Activated T-cell treated with anti-CD3 and anti-CD28 coated beads for 1 hour (primary cell): ENCODE measurements at regions not wholly inside any gene's neighbourhood (a gene's known extent, or its start where the extent isn't known, plus 50 kb on each side); places are given as distances from the start of the nearest gene placed in this dataset.

ENCODE experiments used
- DNase-seq: peaks from one replicate; pipeline ENCODE4 v3.0.0-alpha.2; 2020; ENCODE audit warnings: low read depth

GRCh38 chr9:99713838-99714306 lies 107.8 kb upstream of the NR4A3 start:
- no peak for DNase-seq

- no peak for DNase-seq
These were observed 103.1 kb upstream of the NR4A3 start for GRCh38 chr9:99718631-99719030.

DNA sequence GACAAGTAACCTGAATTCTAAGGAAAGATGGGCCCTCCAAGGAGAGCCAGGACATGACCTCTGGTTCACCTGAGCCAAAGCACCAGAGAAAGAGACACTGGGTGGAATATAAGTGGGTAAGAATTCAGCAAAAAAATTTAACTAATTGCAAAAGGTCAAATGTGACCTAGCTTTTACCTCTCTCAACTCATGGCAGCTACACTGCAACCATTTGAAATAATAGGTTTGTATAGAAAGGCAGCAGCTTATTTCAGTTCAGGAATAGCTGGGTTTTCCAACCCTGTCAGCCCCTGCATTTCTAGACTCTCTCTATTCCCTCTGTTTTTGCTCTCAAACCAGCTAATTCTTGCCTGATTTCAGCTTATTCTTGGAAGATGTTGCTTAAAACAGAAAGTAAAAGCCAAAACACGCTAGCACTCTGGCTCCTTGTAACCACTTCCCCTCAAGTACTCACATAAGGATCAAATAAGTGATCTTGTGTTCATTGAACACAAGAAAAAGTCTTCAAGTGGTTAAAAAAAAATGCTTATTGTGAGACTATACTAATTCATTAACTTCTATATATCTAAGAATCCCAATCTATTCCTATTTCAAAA lies 101.1 kb upstream of the NR4A3 start:
- DNase-seq: no peak

GRCh38 chr9:99721898-99722297 lies 99.8 kb upstream of the NR4A3 start:
- DNase-seq: no peak

DNA sequence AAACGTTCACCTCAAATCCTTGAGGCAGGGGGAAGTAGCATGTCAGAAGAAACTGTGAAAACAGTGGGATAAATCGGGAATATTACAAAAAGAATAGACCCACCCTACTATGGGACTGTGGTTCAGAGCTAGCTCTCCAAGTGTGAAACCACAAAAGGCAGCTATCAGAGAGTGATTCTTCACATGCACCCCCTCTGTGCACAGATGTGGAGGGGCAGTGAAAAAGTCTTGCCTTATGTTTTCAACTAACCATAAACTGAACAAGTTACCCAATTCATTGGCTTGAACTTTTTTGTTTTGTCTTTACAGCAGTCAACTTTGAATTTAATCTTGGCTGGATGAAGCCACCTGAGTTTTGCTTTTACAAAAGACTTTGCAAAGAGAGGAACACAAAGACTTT lies 98.8 kb upstream of the NR4A3 start:
- DNase-seq: no peak

GRCh38 chr9:99724640-99725039 lies 97.0 kb upstream of the NR4A3 start:
- no peak for DNase-seq

DNA sequence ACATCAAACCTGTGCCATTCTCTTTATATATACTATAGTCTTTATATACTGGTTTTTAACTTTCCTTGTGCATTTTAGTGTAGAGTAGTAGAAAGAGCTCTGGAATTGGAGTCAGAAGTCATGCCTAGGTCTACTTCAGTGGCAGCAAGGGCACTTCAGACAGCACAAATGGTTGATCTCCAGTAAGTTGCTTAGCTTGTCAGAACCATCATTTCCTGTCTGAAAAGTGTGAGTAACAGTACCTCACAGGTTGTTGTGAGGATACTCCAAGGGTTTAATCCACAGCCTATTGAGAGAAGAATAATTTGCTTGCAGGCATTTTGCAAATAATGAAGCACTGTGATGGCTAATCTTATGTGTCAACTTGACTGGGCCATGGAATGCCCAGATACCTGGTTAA lies 95.8 kb upstream of the NR4A3 start:
- DNase-seq: no peak

DNA sequence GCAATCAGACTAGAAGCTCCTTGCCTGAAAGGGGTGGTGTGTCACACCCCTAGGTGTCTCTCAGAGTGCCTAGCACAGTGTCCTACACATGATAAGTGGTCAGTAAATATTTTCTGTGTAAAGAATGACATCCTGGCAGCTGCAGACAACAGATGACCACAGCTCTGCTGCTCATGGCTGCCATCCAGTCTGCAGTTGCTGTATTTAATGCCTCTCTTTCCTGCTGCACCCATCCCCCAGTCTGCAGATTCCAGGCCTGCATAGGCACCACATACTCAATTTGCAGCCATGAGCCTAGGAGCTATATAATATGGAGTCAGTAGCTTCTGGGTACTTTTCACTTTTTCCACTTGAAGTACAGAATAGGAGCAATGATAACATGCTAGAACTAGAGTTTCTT lies 94.9 kb upstream of the NR4A3 start:
- no peak for DNase-seq

DNA sequence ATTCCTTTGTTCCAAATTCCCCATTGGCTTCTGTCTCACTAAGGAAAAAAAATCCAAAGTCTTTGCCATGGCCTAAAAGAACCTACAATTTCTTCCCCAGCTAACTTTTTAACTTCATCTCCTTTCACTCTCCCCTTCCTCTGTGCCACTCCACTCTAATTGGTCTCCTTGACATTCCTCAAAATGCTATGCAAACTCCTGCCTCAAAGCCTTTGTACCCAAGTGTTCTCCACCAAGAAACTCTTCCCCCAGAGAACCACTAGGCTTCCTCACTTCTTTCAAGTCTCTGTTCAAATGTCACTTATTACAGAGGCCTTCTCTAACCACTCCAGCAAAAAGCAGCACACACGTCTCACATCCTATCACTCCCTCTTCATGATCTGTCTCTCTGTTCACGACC lies 91.6 kb upstream of the NR4A3 start:
- DNase-seq: no peak

DNA sequence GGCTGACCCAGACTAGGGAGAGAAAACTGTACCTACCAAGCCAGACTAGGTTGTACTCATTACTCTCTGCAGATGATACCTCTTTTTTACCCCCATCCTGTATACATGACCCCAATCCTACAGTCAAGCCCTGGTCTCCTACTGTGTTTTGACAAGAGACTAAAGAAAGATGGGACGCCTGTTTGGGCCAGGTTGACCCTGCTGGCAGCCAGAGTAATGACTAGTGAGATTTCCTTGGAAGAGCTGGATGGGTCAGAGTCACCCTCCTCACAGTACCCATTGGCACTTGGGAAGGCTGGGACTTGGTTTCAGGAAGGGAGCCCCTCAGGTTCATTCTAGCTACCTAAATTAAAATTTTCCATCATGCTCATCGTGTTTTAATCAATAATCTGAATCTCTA lies 89.7 kb upstream of the NR4A3 start:
- DNase-seq: no peak

GRCh38 chr9:99732715-99733114 lies 89.0 kb upstream of the NR4A3 start:
- DNase-seq: no peak

GRCh38 chr9:99735041-99735440 lies 86.6 kb upstream of the NR4A3 start:
- no peak for DNase-seq

DNA sequence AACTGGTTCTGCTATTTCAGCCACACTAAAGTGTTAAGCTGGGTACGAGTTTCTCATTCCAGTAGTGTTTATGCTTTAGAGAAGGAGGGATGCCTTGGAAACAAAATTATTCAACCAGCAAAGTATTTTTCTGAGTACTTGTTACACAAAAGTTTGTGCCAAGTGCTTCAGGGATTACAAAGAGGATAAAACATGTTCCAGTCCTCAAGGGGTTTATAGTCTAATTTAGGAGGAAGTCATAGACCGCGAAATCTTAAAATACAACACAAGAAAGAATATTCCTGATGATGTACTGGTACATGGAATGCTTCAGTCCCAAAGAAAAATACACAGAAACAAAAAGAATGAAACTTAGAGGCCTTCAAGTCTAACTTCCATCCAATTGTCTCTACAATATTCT lies 85.4 kb upstream of the NR4A3 start:
- no peak for DNase-seq

DNA sequence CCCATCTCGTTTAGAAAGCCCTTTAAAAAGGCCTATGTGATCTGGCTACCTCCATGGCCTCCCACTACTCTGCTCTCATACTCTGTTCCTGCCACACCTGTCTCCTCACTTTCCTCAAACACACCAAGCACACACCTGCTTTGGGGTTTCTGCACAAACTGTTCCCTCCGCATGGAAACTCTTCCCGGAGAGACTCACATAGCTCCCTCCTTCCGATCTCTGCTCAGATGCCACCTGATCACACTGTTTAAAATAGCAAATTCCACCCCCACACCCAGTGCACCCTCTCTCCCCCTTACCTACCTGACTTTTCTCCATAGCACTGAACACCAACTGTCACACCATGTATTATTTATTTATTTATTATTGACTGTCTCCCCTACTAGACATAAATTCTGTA lies 84.0 kb upstream of the NR4A3 start:
- no peak for DNase-seq

DNA sequence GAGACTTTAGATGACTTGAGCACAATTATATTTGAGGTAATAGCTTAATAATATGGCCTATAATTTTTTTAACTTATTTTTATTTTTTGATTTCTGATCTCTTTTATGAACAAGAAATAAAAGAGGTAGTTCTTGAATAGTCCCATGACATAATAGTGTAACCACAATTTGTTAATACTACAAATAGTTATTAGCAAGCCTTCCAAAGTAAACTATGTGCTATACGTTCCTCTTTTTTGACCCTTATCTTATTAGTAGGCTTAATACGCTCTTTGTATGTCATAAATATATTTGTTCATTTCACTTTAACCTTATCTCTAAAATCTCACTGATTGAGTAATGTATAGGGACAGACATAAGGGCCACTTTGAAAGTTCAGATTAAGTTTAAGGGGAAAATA lies 78.7 kb upstream of the NR4A3 start:
- no peak for DNase-seq

GRCh38 chr9:99743455-99743854 lies 78.2 kb upstream of the NR4A3 start:
- DNase-seq: no peak

GRCh38 chr9:99744132-99744531 lies 77.6 kb upstream of the NR4A3 start:
- DNase-seq: no peak

DNA sequence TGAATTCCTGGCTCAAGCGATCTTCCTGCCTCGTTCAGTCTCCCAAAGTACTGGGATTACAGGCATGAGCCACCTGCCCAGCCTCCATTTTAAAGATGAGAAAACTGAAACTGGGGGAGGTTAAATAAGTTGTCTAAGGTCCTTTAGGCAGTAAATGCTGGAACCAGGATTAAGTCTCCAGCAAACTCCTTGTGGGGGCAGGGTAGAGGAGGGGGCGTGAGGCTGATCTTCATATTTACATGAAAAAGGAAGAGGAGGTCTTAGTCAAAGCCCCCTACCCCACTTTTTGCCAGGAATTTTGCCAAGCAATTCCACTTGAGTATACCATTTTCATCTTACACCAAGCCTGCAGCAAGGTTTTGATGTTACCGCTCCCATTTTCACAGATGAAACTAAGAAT lies 76.6 kb upstream of the NR4A3 start:
- no peak for DNase-seq

- no peak for DNase-seq
These were observed 75.3 kb upstream of the NR4A3 start for GRCh38 chr9:99746406-99746805.

DNA sequence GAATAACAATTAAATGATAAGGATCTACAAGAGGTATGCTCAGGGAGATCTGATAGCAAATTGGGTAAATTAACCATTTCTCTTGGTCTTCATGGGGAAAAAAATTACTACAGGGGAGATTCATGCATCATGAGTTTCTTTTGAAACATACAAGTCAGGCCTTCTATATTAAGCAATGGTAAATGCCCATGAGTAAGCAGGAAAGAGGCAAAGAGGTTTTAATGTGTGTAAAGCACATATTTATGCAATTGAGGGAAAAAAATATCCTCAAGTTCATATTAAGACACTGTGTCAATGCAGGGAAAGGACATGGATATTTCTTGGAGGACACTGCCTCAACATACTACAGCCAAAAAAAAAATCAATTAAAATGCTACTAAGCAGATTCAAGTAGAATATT lies 73.4 kb upstream of the NR4A3 start:
- no peak for DNase-seq

- no peak for DNase-seq
These were observed 73.0 kb upstream of the NR4A3 start for GRCh38 chr9:99748676-99749075.

GRCh38 chr9:99749641-99750040 lies 72.0 kb upstream of the NR4A3 start:
- DNase-seq: no peak

DNA sequence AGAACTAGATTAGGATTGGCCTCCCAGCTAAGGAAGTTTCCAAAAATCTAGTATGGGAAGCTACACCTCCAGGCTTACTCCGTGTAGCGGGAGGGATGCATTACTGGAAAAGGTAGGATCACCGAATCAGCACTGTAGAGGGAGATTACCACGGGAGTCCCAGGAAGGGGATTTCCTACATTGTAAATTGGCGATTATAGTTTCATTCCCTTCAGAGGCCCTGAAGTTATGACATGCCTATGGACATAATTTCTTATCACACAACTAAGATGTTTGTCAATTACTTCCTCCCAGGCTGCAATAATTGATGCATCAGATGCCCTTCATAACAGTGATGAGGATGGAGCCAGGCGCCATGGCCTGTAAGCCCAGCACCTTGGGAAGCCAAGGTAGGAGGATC lies 71.2 kb upstream of the NR4A3 start:
- DNase-seq: no peak

DNA sequence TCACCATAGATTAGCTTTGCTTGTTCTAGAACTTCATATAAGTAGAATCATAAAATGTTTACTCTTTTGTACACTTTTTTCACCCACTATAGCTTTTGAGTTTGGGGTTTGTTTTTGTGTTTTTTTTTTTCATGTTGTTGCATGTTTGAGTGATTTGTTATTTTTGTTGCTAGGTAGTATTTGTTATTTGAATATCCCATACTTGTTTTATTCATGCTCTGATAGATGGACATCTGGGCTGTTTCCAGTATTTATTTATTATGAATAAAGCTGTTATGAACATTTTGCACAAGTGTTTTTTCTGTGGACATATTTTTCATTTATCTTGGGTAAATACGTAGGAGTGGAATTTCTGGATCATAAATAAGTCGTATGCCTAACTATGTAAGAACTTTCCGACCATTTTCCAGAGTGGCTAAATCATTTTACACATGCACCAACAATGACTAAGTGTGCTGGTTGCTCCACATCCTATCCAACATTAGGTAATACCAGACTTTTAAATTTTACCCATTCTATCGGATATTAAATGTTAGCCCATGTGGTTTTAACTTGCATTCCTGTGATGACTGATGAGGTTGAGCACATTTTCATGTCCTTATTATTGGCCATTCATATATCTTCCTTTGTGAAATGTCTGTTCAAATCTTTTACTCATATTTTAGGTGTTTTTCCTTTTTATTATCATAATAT lies 69.1 kb upstream of the NR4A3 start:
- no peak for DNase-seq
